ENCODE measurements at regions not wholly inside any gene's neighbourhood (a gene's known extent, or its start where the extent isn't known, plus 50 kb on each side); places are given as distances from the start of the nearest gene placed in this dataset.
"Not testable (repeated sequence)": the region's sequence is repeated elsewhere in the genome, so short reads cannot be mapped to it uniquely, and the experiment has no call there.

DNA sequence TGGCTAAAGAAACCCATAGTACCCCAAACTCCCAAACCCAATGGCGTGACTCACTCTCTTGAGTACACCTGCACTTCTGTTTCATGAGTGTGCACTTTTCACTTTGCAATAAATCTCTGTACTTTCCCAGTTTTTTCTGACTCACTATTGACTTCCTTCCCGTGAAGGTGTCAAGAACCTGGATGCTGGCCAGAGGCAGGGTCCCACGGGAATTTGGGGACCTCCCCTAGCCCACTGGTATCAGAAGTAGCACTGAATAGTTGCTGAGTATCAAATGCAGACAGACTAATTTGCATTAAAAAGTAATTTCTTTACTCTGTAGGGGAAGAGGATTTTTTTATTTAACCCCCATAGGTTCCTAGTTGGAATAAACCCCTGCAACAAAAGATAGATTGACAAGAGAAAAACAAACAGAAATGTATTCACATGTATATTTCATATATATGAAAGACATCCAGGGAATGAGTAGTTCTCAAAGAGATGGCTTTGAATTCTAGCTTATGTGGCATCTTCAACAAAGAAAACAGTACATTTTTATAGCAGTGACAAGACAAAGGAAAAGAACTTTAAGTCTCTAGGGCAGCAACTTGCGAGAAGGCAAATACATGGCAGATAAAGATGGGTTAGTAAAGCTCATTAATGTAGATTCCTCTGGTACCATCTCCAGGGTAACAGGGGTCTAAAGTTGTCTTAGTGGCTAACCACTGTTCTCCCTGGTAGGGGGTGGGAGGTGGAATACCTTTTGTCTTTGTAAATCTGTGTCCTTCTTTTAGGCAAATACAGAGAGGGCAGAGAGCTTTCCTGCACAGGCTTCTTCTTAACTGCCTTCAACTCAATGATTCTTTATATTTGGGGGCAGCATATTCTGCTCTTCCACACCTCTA, 385.5 kb upstream of the PDZRN3 start:
- H3K4me3 ChIP-seq (ENCODE audit: low read depth, low read length): no peak overlapping the region
- no peak for DNase-seq (ENCODE audit: low read depth)
- TF ChIP-seq, protein P1, sequence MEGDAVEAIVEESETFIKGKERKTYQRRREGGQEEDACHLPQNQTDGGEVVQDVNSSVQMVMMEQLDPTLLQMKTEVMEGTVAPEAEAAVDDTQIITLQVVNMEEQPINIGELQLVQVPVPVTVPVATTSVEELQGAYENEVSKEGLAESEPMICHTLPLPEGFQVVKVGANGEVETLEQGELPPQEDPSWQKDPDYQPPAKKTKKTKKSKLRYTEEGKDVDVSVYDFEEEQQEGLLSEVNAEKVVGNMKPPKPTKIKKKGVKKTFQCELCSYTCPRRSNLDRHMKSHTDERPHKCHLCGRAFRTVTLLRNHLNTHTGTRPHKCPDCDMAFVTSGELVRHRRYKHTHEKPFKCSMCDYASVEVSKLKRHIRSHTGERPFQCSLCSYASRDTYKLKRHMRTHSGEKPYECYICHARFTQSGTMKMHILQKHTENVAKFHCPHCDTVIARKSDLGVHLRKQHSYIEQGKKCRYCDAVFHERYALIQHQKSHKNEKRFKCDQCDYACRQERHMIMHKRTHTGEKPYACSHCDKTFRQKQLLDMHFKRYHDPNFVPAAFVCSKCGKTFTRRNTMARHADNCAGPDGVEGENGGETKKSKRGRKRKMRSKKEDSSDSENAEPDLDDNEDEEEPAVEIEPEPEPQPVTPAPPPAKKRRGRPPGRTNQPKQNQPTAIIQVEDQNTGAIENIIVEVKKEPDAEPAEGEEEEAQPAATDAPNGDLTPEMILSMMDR (IDR thresholded peaks at IDR 0.05; ENCODE audit: insufficient read depth, low read length): no peak

- H3K4me3 ChIP-seq (ENCODE audit: low read depth, low read length): no peak overlapping the region
- TF ChIP-seq, protein P1 (IDR thresholded peaks at IDR 0.05; ENCODE audit: insufficient read depth, low read length): no peak
- no peak for DNase-seq (ENCODE audit: low read depth)
Observed at GRCh38 chr3:74004386-74004785, 379.6 kb upstream of the PDZRN3 start.

- no peak for DNase-seq (ENCODE audit: low read depth)
- TF ChIP-seq, protein P1 (IDR thresholded peaks at IDR 0.05; ENCODE audit: insufficient read depth, low read length): no peak
Observed at GRCh38 chr3:74003734-74004133, 379.0 kb upstream of the PDZRN3 start.

DNA sequence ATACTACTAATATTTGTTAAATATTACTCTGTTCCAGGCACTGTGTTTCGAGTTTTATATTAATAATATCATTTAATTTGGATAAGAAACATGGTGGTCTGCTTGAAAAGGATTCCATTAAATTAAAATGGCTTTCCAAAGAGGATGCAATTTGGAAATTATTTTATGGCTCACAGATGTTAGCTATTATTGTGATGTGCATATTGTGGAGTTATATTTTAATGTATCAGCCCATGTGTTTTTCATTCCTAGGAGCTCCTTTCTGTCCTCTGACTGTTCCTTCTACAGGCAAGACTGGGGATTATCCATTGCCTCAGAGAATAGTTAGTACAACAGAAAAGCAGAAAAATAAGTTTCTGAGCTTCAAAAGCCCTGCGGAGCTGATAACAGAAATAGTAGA, 376.7 kb upstream of the PDZRN3 start:
- no peak overlapping the region for H3K4me3 ChIP-seq (ENCODE audit: low read depth, low read length)
- DNase-seq (ENCODE audit: low read depth): no peak
- TF ChIP-seq, protein P1 (IDR thresholded peaks at IDR 0.05; ENCODE audit: insufficient read depth, low read length): no peak

More at GRCh38 chr3:74003734-74004133, 379.0 kb upstream of the PDZRN3 start:
- H3K4me3 ChIP-seq (ENCODE audit: low read depth, low read length): no peak overlapping the region

DNA sequence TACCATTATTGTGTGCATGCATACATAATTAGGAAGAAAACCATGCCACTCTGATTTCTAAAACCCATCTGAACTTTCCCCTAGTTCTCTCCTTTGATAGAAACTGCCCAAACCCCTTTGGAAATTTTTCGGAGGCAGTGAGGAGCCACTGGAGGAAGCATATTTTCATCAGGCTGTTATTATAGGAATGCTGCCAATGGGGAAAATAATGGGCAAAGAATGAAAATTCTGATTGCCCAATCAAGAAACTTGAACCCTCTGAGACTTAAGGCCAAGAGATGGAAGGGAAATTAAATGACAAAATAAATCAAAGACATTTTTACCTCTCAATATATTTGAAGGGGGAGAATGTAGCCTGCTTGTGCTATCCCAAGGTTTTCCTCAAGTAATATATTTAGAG, 376.0 kb upstream of the PDZRN3 start:
- TF ChIP-seq, protein P1 (IDR thresholded peaks at IDR 0.05; ENCODE audit: insufficient read depth, low read length): no peak
- peak; percentile 17 for DNase-seq (ENCODE audit: low read depth)
- H3K4me3 ChIP-seq (ENCODE audit: low read depth, low read length): no peak overlapping the region

DNA sequence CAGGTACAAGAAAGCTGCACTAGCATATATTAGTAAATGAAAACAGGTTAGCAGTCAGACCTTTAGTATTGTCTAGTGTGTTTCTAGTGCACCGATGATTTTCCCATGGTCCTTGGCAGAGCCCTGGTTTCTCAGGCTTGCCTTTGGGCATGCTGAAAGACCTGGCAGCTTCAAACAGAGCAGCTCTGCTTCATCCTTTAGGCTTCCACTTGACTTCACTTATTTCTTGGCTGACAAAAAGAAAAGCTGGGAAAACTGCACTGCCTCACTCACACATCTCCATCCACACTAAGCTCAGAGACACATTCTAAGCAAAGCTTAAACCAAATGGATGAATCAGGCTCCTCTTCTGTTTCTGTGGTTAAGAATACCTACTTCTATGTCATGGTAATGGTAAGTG, 374.8 kb upstream of the PDZRN3 start:
- TF ChIP-seq, protein P1 (IDR thresholded peaks at IDR 0.05; ENCODE audit: insufficient read depth, low read length): no peak
- DNase-seq (ENCODE audit: low read depth): no peak

DNA sequence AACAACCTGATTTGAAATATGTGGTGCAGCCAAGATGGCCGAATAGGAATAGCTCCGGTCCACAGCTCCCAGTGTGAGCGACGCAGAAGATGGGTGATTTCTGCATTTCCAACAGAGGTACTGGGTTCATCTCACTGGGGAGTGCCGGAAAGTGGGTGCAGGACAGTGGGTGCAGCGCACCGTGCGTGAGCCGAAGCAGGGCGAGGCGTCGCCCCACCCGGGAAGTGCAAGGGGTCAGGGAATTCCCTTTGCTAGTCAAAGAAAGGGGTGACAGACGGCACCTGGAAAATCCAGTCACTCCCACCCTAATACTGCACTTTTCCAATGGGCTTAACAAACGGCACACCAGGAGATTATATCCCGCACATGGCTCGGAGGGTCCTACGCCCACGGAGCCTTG, 365.9 kb upstream of the PDZRN3 start:
- H3K4me3 ChIP-seq (ENCODE audit: low read depth, low read length); DNase-seq (ENCODE audit: low read depth): not testable (repeated sequence)

More for the DNA sequence above, 374.8 kb upstream of the PDZRN3 start:
- H3K4me3 ChIP-seq (ENCODE audit: low read depth, low read length): no peak overlapping the region
